CD4-positive, alpha-beta T cell treated with Interleukin-6 at 100 ng/mL for 8 hours (primary cell): ENCODE measurements at regions not wholly inside any gene's neighbourhood (a gene's known extent, or its start where the extent isn't known, plus 50 kb on each side); places are given as distances from the start of the nearest gene placed in this dataset.

ENCODE experiments used
- DNase-seq: peaks from one replicate; pipeline ENCODE4 v3.0.0-alpha.2; 2020; ENCODE audit warnings: mixed read lengths, low spot score

DNA sequence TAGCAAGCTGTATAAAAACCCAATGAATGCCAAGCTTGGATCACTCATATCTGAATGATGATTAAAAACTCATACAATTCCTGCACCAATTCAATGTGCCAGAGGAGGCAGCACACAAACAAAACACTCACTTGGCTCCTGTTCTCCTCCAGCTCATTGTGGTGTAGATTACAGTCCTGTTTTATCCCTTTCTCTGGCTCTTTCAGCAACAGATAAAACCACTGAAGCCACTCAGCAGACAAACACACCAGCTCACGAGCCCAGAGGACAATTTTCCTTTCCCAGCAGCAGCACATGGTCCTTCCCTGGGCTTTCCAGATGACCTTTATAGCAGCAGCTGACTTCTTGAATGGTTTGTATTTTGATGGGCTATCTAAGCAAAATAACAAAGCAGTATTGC, 107.3 kb upstream of the STARD3NL start:
- DNase-seq = no peak

DNA sequence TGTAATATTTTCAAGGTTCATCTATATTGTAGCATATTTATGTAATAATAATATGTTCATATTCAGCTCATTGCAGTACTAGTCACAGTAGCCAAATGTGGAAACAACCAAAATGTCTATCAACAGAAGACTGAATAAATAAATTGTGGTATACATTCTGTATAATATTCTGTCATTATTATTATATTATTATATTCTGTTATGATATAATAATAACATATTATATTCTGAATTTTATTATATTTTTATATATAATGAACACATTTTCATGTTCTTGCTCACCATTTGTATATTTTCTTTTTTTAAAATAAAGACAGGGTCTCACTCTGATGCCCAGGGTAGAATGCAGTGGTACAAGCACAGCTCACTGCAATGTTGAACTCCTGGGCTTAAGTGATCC, 91.2 kb upstream of the STARD3NL start:
- no peak for DNase-seq

DNA sequence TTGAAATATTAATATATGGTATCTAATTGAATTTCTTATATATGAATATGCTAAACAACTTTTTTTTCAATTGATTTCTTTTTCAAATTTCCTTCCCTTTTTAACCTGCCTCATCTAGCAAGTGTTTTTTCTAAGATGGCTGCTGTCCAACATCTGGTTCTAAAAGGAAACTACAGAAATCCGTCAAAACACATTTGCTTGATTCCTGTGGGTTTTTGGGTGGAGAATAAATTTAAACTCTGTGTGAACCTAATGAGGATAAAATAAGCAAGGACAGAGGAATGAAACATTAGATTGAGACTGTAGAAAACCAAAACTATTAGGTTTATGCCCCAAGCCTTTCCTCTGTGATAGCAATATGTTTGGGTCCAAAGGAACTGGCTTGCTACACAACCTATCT, 75.5 kb upstream of the STARD3NL start:
- DNase-seq = no peak

DNA sequence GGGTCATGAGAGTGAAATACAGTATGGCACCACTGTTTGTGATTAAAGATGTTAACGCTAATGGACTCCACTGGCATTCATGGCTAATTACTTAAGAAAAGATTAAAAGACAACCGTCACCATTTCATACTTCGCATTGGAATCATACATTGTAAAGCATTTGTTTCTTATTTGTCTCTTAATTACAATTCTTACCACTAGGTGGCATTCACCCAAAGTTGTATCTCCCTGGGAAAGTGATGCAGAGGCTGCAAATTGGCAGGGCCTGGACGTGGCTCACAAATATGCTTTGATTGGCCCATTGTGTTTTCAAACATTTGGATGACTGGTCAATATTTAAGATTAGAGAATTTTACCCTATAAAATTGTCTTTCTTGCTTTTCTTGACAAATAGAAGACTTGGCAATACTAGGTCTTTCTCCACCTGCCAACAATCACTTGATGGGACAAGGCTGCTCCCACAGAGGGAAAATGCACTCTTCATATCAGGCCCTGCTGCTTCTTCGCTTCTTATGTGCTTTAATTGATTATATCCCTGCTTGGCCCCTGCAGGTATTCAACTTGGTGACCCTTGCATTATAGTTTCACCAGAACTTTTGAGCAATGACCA, 72.1 kb upstream of the STARD3NL start:
- DNase-seq = peak; percentile 25

DNA sequence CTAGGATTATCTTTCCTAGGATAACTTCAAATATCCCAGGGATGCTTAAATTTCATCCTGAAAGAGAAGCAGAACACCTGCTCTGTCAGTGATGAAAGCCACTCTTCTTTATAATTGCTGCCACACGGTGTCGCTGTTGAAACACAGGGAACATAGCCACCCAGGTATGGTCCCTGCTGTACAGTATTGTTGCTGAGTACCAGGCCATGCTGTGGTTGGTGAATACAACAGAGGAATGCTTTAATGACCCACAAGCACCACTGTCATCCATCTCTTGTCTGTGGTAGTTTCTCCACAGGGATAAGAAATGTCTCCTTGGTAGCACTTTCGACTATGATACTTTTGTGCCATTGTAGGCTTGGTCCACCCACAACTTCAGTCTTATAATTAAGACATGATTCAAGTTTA, 70.6 kb upstream of the STARD3NL start:
- peak; percentile 60 for DNase-seq

DNA sequence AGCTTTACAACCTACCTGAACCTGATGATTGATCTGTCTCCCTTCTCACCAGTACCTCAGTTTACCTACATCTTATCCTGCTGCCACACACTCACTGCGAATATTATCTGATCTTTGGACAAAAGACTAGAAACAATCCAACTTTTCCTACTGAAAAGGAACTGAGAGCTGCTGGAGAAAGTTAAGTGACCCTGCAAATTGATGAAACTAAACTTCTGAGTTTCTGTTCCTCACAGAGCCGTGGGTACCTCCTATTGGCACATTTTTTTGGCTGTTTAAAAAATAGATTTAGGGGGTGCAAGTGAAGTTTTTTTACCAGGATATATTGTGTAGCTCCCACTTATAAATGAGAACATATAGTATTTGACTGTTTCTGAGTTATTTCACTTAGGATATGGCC, 66.0 kb upstream of the STARD3NL start:
- no peak for DNase-seq

DNA sequence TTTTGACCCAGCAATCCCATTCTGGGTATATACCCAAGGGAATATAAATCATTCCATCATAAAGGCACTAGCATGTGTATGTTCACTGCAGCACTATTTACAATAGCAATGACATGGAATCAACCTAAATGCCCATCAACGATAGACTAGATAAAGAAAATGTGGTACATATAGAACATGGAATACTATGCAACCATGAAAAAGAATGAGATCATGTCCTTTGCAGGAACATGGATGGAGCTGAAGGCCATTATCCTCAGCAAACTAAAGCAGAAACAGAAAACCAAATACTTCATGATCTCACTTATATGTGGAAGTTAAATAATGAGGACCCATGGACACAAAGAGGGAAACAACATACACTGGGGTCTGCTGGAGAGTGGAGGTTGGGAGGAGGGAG, 58.0 kb upstream of the STARD3NL start:
- no peak for DNase-seq

DNA sequence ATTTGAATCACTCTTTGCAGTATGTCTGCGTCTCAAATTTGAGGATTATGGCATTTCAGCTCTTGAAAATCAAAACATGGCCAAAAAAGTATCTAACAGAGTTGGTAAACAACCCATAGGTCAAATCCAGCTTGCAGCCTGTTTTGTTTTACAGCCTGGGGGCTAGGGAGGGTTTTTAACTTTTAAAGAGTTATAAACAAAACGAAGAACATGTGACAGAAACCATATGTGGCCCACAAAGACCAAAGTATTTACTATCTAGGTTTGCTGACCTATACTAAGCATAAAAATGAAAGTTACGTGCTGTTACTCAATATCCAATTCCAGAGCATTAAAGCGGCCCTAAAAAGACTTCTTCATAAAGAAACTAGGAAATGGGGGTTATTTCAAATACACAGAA, 55.5 kb upstream of the STARD3NL start:
- DNase-seq = no peak

DNA sequence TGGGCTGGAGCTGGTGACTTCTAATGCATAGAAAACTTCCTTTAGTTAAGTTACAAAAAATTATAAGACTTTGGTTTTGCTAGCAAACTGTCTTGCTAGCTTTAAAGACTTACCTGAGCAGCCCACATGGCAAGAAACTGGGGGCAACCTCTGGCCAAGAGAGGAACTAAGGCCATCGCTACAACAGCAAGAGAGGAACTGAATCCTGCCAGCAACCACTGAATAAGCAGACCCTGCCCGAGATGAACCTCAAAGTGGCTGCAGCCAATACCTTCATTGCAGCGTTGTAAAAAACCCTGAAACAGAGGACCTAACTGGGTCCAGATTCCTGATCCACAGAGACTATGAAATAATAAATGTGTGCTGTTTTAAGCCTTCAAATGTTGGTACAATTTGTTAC, 54.6 kb upstream of the STARD3NL start:
- DNase-seq = no peak

DNA sequence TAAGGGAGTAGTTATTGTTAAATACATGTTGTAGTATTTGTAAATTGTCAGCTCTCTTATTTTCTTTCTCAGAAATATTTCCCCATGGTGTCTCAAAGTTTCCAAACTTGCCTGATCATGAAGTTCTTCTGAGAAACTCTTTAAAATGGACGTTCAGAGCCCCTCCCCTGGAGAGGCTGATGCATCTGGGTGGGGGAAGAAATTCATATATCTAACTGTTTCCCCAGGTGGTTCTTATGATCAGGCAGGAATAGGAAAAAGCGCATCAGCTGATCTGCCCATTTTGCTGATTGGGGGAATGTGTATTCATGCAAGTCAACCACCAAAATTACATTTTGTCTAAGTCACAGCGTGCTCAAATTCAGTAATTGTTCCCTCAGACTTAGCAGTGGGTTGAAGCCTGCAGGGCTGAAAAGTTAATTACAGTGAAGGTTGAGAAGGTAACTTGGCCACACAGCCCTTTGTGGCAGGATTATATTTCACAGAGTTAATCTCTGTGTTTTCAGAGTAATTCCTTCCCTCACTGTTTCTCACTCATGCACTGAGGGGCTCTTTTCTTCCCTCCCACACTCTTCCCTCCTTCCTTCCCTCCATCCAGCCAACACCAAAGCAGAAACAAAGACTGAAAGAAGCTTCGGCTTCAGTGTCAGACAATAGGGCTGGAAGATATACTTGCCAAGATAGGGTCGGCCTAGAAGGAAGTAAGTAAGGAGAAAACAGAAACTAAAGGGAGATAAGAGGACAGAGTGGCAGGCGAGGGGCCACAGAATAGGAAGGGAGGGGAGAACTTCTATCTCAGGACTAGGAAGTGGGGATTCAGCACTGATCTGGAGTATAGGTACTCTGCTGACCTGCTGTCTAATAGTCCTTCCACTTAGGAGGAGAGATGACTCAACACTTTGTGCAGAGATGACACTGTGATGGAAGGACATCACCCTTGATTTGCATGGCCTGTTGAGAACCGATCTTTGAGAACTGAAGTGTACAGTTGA, 50.5 kb upstream of the STARD3NL start:
- DNase-seq = no peak
